Tibial artery (tissue), 4 donors: ENCODE measurements at regions not wholly inside any gene's neighbourhood (a gene's known extent, or its start where the extent isn't known, plus 50 kb on each side); places are given as distances from the start of the nearest gene placed in this dataset.

Experiments
- DNase-seq, 2 donors: peaks; one replicate each; pipeline ENCODE4 v3.0.0-alpha.2; 2019
- H3K27ac ChIP-seq, 2 donors: fragments of 200-600 bp; sonication (generic) in 1 of 2; 1 replicate in 1 of 2; 2 replicates in 1 of 2; pipeline ENCODE4 v1.5.1; 2018 to 2019; ENCODE audit warnings: mild to moderate bottlenecking in 1 of 2
- H3K27me3 ChIP-seq, 2 donors: fragments of 200-600 bp; sonication (generic) in 1 of 2; one replicate each; pipeline versions ENCODE4 v1.5.1 to v1.6.0; 2016 to 2019
- H3K36me3 ChIP-seq, 3 donors: fragments of 200-600 bp; sonication (generic) in 2 of 3; one replicate each; pipeline ENCODE4 v1.5.1; 2016 to 2019; ENCODE audit warnings: mild to moderate bottlenecking in 2 of 3
- H3K4me1 ChIP-seq, 4 donors: fragments of 200-600 bp; sonication (generic) in 2 of 4; 1 replicate in 3 of 4; 2 replicates in 1 of 4; pipeline ENCODE4 v1.5.1; 2016 to 2019
- H3K4me3 ChIP-seq, 2 donors: fragments of 200-600 bp; sonication (generic) in 1 of 2; 1 replicate in 1 of 2; 2 replicates in 1 of 2; pipeline ENCODE4 v1.5.1; 2018 to 2019; ENCODE audit warnings: mild to moderate bottlenecking in 2 of 2
- H3K9me3 ChIP-seq, 3 donors: fragments of 200-600 bp; sonication (generic) in 1 of 3; one replicate each; pipeline ENCODE4 v1.5.1; 2016 to 2019
- CTCF ChIP-seq, 2 experiments: fragments of 200-600 bp in 1 of 2; fragments of 450-650 bp in 1 of 2; IDR thresholded peaks; one replicate each; pipeline ENCODE4 v1.5.1; 2017 to 2019; ENCODE audit warnings: antibody characterized with exemption in 2 of 2, mild to moderate bottlenecking in 1 of 2, moderate library complexity in 1 of 2
- intact Hi-C: fragments of 100-400 bp; cut with DNase I; formaldehyde crosslinking; loops from one replicate; pipeline ENCODE4 v1.15.0; 2023; ENCODE audit warnings: low total_unique reads

- Histone ChIP-seq H3K27me3 (no peaks in the 10 kb centered on the region), H3K27ac (no peak overlapping the region), H3K36me3 (no peaks in the 10 kb centered on the region), H3K4me3 (no peak overlapping the region), H3K4me1 (peaks cover 0 to 2% (median 0%) of the 10 kb centered on the region in 4 donors), H3K9me3 (no peaks in the 10 kb centered on the region)
- intact Hi-C loops: no loop called here
- no peak for TF ChIP-seq CTCF (IDR thresholded peaks at IDR 0.05)
- DNase-seq: no peak
Observed at GRCh38 chr2:34025196-34025595, 426.1 kb upstream of the FAM98A start.

GRCh38 chr2:34012715-34013302, 413.7 kb upstream of the FAM98A start:
- H3K36me3 ChIP-seq: no peaks in the 10 kb centered on the region
- no peaks in the 10 kb centered on the region for H3K4me1 ChIP-seq
- H3K27me3 ChIP-seq: no peaks in the 10 kb centered on the region
- no peak for DNase-seq
- no peak overlapping the region for H3K27ac ChIP-seq
- TF ChIP-seq CTCF (IDR thresholded peaks at IDR 0.05): peak; percentile 53 to 57
- intact Hi-C loops: no loop called here
- no peak overlapping the region for H3K4me3 ChIP-seq
- H3K9me3 ChIP-seq: peaks cover 0 to 5% (median 0%) of the 10 kb centered on the region in 3 donors

- intact Hi-C loops: no loop called here
- no peak for TF ChIP-seq CTCF (IDR thresholded peaks at IDR 0.05)
- H3K36me3 ChIP-seq: no peaks in the 10 kb centered on the region
- no peak overlapping the region for H3K4me3 ChIP-seq
- peaks cover 0 to 5% (median 0%) of the 10 kb centered on the region in 3 donors for H3K9me3 ChIP-seq
- no peaks in the 10 kb centered on the region for H3K4me1 ChIP-seq
- no peaks in the 10 kb centered on the region for H3K27me3 ChIP-seq
- DNase-seq: no peak
- no peak overlapping the region for H3K27ac ChIP-seq
Observed at GRCh38 chr2:34011684-34012083, 412.6 kb upstream of the FAM98A start.

GRCh38 chr2:34005901-34006300, 406.8 kb upstream of the FAM98A start:
- H3K27ac ChIP-seq: no peak overlapping the region
- H3K27me3 ChIP-seq: no peaks in the 10 kb centered on the region
- no peak overlapping the region for H3K4me3 ChIP-seq
- TF ChIP-seq CTCF (IDR thresholded peaks at IDR 0.05): no peak
- intact Hi-C loops: no loop called here
- no peaks in the 10 kb centered on the region for H3K4me1 ChIP-seq
- no peaks in the 10 kb centered on the region for H3K36me3 ChIP-seq
- H3K9me3 ChIP-seq: no peaks in the 10 kb centered on the region
- no peak for DNase-seq

GRCh38 chr2:34004936-34005335, 405.8 kb upstream of the FAM98A start:
- H3K4me1 ChIP-seq: no peaks in the 10 kb centered on the region
- TF ChIP-seq CTCF (IDR thresholded peaks at IDR 0.05): no peak
- H3K4me3 ChIP-seq: no peak overlapping the region
- H3K9me3 ChIP-seq: no peaks in the 10 kb centered on the region
- no peaks in the 10 kb centered on the region for H3K27me3 ChIP-seq
- H3K36me3 ChIP-seq: no peaks in the 10 kb centered on the region
- no peak overlapping the region for H3K27ac ChIP-seq
- no peak for DNase-seq
- intact Hi-C loops: no loop called here

- TF ChIP-seq CTCF (IDR thresholded peaks at IDR 0.05): no peak
- Histone ChIP-seq H3K27me3 (no peaks in the 10 kb centered on the region), H3K36me3 (no peaks in the 10 kb centered on the region), H3K27ac (no peak overlapping the region), H3K4me3 (no peak overlapping the region), H3K9me3 (no peaks in the 10 kb centered on the region), H3K4me1 (no peaks in the 10 kb centered on the region)
- intact Hi-C loops: no loop called here
- DNase-seq: no peak
Observed at GRCh38 chr2:34003795-34004194, 404.7 kb upstream of the FAM98A start.
